PC-3 (cell line): ENCODE measurements at regions not wholly inside any gene's neighbourhood (a gene's known extent, or its start where the extent isn't known, plus 50 kb on each side); places are given as distances from the start of the nearest gene placed in this dataset.

ENCODE experiments used
- CTCF ChIP-seq: fragments of 300-600 bp; sonication (generic); conservative IDR thresholded peaks from 2 replicates; pipeline ENCODE4 v1.5.1; 2017; ENCODE audit warnings: antibody characterized with exemption, low read depth, mild to moderate bottlenecking, low read length
- EZH2 ChIP-seq: fragments of 300-600 bp; sonication (generic); IDR thresholded peaks from one replicate; pipeline ENCODE4 v1.6.1; 2017; ENCODE audit warnings: antibody characterized with exemption, mild to moderate bottlenecking, low read length; ENCODE audit not compliant: unreplicated experiment

- TF ChIP-seq EZH2 (no peak), CTCF (no peak)
Measured at GRCh38 chr19:28726533-28727479, 486.1 kb downstream of the UQCRFS1 start.
